ENCODE measurements at regions not wholly inside any gene's neighbourhood (a gene's known extent, or its start where the extent isn't known, plus 50 kb on each side); places are given as distances from the start of the nearest gene placed in this dataset.

DNA sequence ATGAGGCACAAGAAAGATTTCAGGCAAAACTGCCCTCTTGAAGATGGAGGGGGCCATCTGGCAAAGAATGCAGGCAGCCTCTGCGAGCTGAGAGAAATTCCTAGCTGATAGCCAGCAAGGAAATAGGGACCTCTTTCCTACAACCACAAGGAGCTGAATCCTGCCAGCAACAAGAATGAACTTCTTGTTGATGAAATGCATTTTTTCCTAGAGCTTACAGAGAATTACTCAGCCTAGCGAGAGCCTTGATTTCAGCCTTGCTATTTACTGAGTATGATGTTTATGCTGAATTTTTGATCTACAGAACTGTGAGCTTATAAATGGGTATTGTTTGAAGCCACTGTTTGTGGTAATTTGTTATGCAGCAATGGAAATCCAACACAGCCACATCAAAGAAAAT is 148.5 kb upstream of the NAALADL2 start:
- 46 to 54% methylated on average over 2 of the region's 2 CpGs for WGBS, 2 donors
- Histone ChIP-seq H3K27me3 (no peaks in the 10 kb centered on the region), H3K4me3 (no peak overlapping the region), H3K4me1 (no peaks in the 10 kb centered on the region), H3K9me3 (no peaks in the 10 kb centered on the region), H3K36me3 (no peaks in the 10 kb centered on the region), H3K27ac (no peak overlapping the region)
- no peak for DNase-seq (ENCODE audit: low spot score in 2 of 2)
- no peak for TF ChIP-seq EP300 (IDR thresholded peaks at IDR 0.05)
- TF ChIP-seq POLR2A (IDR thresholded peaks at IDR 0.05), result no peak
- TF ChIP-seq, protein P1, sequence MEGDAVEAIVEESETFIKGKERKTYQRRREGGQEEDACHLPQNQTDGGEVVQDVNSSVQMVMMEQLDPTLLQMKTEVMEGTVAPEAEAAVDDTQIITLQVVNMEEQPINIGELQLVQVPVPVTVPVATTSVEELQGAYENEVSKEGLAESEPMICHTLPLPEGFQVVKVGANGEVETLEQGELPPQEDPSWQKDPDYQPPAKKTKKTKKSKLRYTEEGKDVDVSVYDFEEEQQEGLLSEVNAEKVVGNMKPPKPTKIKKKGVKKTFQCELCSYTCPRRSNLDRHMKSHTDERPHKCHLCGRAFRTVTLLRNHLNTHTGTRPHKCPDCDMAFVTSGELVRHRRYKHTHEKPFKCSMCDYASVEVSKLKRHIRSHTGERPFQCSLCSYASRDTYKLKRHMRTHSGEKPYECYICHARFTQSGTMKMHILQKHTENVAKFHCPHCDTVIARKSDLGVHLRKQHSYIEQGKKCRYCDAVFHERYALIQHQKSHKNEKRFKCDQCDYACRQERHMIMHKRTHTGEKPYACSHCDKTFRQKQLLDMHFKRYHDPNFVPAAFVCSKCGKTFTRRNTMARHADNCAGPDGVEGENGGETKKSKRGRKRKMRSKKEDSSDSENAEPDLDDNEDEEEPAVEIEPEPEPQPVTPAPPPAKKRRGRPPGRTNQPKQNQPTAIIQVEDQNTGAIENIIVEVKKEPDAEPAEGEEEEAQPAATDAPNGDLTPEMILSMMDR (IDR thresholded peaks at IDR 0.05), result no peak

DNA sequence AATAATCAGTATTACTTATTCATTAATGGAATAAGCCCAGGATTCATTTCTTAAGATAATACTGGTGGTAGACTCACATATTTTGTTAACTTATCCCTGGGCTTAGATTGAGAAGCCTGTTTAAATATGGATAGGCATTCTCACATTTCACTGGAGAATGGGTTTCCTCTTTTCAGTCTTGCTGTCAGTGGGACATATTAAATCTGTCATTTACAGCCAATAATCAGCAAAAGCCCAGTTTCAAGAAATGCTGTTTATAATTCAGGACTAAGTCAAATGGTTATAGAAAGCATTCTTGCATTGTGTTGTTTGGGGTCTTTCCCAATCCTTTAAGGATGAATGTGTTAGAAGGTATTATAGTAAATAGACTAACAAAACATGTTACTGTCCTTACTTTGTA is 143.7 kb upstream of the NAALADL2 start:
- Histone ChIP-seq H3K4me3 (no peak overlapping the region), H3K4me1 (no peaks in the 10 kb centered on the region), H3K27me3 (no peaks in the 10 kb centered on the region), H3K9me3 (no peaks in the 10 kb centered on the region), H3K36me3 (no peaks in the 10 kb centered on the region), H3K27ac (no peak overlapping the region)
- DNase-seq (ENCODE audit: low spot score in 2 of 2), result no peak
- TF ChIP-seq, protein P1 (IDR thresholded peaks at IDR 0.05), result no peak
- no peak for TF ChIP-seq POLR2A (IDR thresholded peaks at IDR 0.05)
- no peak for TF ChIP-seq EP300 (IDR thresholded peaks at IDR 0.05)

DNA sequence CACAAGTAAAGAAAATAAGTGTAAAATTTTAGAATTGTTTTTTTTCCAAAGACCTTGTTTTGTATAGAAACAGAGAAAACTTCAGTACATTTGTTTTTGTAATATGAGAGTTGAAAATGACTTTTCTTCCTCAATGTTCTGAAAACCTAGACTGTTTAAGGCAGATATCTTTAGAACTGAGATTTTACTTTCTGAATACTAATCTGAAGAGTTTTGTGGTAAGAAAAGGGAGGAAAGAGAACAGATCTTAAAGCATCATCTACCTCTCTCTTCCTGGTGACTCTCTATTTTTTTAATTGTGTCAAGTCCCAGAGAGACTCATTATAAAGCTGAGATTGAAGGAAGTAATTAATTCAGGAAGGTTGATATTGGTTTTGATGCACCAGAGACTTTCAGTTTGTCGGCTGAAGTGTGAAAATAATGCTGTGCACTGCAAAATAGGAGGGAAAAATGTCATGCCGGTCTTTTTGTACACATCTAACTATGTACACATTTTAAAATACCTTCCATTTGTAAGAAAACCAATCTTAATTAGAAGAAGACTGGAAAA is 142.1 kb upstream of the NAALADL2 start:
- WGBS, 2 donors, result 74 to 76% methylated on average over 2 of the region's 2 CpGs

DNA sequence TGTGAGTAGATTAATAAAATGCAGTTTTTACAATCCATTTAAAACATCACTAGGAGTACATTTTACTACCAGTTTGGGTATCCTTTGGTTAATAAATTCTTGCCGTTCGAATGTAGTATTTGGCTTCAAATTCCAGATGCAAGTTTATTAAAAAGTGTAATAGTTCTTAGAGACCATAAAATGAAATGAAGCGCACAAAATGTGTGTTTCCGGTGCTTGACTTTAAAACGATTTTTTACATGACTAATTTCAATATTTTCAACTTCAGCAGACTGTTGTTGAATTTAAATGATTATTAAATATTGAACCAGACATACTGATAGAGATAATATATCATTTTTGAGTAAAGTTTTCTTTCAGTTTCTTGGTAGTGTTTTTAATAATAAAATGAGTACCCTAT is 138.4 kb upstream of the NAALADL2 start:
- 83 to 91% methylated on average over 5 of the region's 5 CpGs for WGBS, 2 donors
- no peak overlapping the region for H3K4me3 ChIP-seq
- no peaks in the 10 kb centered on the region for H3K4me1 ChIP-seq

More for the DNA sequence above, 142.1 kb upstream of the NAALADL2 start:
- Histone ChIP-seq H3K4me1 (no peaks in the 10 kb centered on the region), H3K36me3 (no peaks in the 10 kb centered on the region), H3K4me3 (no peak overlapping the region), H3K9me3 (no peaks in the 10 kb centered on the region), H3K27ac (no peak overlapping the region), H3K27me3 (no peaks in the 10 kb centered on the region)
- TF ChIP-seq, protein P1 (IDR thresholded peaks at IDR 0.05), result no peak
- TF ChIP-seq POLR2A (IDR thresholded peaks at IDR 0.05) (no peak), EP300 (IDR thresholded peaks at IDR 0.05) (no peak)
- no peak for DNase-seq (ENCODE audit: low spot score in 2 of 2)

DNA sequence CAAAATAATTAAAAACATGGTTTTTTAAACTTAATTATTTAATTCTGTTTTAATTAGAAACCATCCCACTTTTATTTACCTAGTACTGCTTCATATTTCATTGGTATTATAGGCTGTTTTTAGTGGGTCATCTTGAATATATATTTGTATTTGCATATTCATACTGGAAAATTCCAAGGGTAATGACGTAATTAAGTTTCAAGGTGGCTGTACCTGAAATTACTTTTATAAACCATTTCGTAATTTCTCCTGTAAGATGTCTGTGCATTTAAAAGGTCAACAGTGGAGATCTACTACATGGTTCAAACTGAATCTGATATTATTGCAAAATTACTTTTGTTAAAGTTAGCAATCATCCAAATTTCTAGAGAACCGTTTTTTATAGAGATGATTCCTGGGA is 133.8 kb upstream of the NAALADL2 start:
- H3K4me1 ChIP-seq, result no peaks in the 10 kb centered on the region
- TF ChIP-seq POLR2A (IDR thresholded peaks at IDR 0.05) (no peak), EP300 (IDR thresholded peaks at IDR 0.05) (no peak)
- TF ChIP-seq, protein P1 (IDR thresholded peaks at IDR 0.05), result no peak

More for the DNA sequence above, 138.4 kb upstream of the NAALADL2 start:
- Histone ChIP-seq H3K27me3 (no peaks in the 10 kb centered on the region), H3K36me3 (no peaks in the 10 kb centered on the region), H3K9me3 (no peaks in the 10 kb centered on the region), H3K27ac (no peak overlapping the region)
- TF ChIP-seq POLR2A (IDR thresholded peaks at IDR 0.05) (no peak), EP300 (IDR thresholded peaks at IDR 0.05) (no peak)
- TF ChIP-seq, protein P1 (IDR thresholded peaks at IDR 0.05), result no peak
- DNase-seq (ENCODE audit: low spot score in 2 of 2), result no peak

More for the DNA sequence above, 133.8 kb upstream of the NAALADL2 start:
- no peak overlapping the region for H3K4me3 ChIP-seq
- H3K36me3 ChIP-seq, result no peaks in the 10 kb centered on the region
- WGBS, 2 donors, result 94% methylated on average over 3 of the region's 3 CpGs
- no peaks in the 10 kb centered on the region for H3K27me3 ChIP-seq
- H3K27ac ChIP-seq, result no peak overlapping the region
- no peaks in the 10 kb centered on the region for H3K9me3 ChIP-seq
- DNase-seq (ENCODE audit: low spot score in 2 of 2), result no peak

All from tibial nerve (tissue), 4 donors.